GM18511 (cell line): ENCODE measurements at regions not wholly inside any gene's neighbourhood (a gene's known extent, or its start where the extent isn't known, plus 50 kb on each side); places are given as distances from the start of the nearest gene placed in this dataset.
"Not testable (repeated sequence)": the region's sequence is repeated elsewhere in the genome, so short reads cannot be mapped to it uniquely, and the experiment has no call there.

Experiments used
- ATAC-seq: cut with Tn5 transposase; IDR thresholded peaks from one replicate; pipeline ENCODE4 v1.9.1; 2021; ENCODE audit warnings: mild to moderate bottlenecking, moderate library complexity; ENCODE audit not compliant: unreplicated experiment

- ATAC-seq = no peak
These were observed 623.1 kb downstream of the ADCYAP1 start for GRCh38 chr18:1527805-1528204.

GRCh38 chr18:1528447-1528846 lies 623.8 kb downstream of the ADCYAP1 start:
- no peak for ATAC-seq

DNA sequence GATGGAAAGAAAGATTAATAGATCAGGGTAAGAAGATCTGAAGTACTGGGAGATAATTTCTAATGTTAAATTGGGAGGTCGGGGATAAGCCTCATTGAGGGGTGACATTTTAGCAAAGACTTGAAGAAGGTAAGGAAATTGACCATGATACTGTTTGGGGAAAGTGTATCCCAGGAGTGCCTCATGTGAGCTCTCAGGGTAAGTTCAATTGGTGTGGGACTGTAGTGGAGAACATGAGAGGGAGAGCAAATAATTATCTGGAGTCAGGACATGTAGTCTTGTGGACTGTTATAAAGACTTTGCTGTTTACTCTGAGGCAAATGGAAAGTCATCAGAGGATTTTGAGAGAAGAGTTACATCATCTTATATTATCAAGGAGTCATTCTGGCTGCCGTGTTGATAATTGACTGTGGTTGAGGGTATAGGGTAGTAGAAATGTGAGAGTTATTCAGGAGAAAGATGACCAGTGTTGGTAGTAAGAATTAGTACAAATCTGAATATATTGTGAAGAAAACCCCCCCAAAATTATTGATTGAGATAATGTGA lies 624.4 kb downstream of the ADCYAP1 start:
- no peak for ATAC-seq

GRCh38 chr18:1530650-1531049 lies 626.0 kb downstream of the ADCYAP1 start:
- no peak for ATAC-seq

DNA sequence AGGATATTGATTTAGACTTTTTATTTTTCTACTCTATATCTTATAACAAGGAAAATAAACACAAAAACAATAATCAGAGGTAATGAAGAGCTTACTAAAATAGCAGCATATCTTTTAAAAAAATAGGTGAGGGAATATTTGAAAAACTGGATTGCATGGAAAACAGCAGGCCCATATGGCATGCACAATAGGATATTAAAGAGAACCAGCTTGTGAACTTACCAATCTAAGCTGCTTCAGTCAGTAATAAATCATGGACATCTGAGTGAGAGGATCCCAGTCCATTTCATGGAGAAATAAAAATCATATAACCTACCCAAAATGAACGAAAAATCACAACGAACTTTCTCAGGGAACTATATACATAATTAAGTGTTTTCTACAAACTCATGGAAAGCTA lies 634.6 kb downstream of the ADCYAP1 start:
- no peak for ATAC-seq

GRCh38 chr18:1541478-1541877 lies 636.8 kb downstream of the ADCYAP1 start:
- ATAC-seq = no peak

DNA sequence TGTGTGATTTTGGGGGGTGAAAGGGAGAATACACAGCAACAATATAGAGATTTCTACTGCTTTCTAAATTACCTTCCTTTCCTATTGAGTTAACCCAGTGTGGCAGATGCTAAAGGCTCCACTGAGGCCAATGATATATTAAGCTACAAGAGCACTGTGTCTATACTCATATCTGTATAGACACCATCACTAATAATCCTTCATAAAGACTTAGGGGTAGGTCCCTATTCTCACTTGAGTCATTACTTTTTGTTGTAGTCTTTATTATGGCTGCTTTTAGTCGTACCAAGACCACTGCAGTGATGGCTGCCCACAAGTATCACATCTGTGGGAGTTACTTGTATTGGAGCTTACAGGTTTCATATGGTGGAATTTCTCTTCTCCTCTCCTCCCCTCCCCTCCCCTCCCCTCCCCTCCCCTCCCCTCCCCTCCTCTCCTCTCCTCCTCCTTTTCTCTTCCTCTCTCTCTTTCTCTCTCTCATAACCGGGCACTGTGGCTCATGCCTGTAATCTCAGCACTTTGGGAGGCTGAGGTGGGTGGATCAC lies 637.6 kb downstream of the ADCYAP1 start:
- no peak for ATAC-seq

DNA sequence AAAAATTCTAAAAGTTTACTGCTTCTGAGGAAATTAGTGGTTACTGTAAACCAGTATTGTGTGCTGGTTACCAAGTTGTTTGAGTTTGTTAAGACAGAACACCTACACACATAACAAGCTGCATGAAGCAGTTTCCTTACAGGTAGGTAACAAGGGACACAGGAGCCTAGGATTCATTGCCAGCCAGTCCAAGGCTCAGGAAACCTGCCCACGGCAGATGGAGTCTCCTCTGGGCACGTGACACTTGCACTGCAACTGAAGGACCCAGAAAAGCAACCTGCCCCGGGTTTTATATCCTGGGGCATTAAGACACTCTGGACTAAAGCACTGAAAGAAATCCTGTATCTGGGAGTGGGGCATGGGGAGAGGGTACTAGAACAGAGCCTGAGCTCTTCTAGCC lies 639.3 kb downstream of the ADCYAP1 start:
- no peak for ATAC-seq

DNA sequence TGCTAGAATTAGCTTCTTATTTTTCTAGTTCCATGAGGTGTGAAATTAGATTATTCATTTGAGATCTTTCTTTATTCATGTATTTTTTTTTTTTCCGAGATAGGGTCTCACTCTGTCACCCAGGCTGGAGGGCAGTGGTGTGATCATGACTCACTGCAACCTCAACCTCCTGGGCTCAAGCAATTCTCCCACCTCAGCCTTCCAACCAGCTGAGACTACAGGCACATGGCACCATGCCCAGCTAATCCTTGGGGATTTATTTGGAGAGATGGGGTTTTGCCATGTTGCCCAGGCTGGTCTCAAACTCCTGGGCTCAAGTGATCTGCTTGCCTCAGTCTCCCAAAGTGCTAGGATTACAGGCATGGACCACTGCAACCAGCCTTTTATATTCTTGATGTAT lies 653.0 kb downstream of the ADCYAP1 start:
- not testable (repeated sequence) for ATAC-seq

DNA sequence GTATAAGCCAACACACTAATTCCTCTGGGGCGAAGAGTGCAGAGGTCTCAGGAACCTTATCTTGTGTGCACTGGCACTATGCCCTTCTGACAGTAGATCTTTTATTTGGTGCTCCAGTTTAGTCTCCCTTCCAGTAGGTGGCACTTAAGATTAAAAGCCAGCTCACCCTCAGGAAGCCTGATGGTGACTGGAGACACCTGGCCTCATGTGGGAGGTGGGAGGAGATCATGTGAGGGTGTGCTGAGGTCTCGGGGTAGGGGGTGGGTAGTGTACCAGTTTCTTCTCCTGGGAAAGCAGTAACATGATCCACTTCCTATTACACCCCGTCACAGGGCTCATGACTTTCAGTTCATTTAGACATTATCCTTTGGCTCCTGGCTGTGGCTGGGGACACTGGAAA lies 654.9 kb downstream of the ADCYAP1 start:
- ATAC-seq = no peak

DNA sequence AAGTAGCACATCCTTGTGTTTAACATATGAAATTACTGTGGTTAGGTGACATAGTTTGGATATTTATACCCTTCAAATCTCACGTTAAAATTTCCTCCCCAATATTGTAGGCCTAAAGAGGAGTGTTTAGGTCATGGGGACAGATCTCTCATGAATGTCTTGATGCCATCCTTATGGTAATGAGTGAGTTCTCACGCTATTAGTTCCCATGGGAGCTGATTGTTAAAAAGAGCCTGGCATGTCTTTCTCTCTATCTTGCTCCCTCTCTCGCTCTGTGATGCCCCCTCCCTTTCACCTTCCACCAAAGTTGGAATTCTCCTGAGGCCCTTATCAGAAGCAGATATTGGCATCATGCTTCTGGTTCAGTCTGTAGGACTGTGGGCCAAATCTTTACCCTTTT lies 660.1 kb downstream of the ADCYAP1 start:
- no peak for ATAC-seq

- ATAC-seq = no peak
These were observed 666.5 kb downstream of the ADCYAP1 start for GRCh38 chr18:1571206-1571605.

GRCh38 chr18:1573732-1574131 lies 669.1 kb downstream of the ADCYAP1 start:
- ATAC-seq = no peak

GRCh38 chr18:1575084-1575483 lies 670.4 kb downstream of the ADCYAP1 start:
- ATAC-seq = no peak

DNA sequence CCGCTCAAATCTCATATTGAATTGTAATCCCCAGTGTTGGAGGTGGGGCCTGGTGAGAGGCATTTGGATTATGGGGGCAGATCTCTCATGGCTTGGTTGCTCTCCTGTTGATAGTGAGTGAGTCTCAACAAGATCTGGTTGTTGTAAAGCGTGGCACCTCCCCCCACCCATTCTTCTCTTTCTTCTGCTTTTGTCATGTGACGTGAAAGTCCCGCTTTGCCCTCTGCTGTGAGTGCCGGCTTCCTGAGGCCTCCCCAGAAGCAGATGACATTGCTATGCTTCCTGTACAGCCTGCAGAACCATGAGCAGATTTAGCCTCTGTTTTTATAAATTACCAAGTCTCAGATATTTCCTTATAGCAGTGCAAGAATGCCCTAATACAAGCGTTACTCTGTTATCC lies 673.8 kb downstream of the ADCYAP1 start:
- no peak for ATAC-seq

DNA sequence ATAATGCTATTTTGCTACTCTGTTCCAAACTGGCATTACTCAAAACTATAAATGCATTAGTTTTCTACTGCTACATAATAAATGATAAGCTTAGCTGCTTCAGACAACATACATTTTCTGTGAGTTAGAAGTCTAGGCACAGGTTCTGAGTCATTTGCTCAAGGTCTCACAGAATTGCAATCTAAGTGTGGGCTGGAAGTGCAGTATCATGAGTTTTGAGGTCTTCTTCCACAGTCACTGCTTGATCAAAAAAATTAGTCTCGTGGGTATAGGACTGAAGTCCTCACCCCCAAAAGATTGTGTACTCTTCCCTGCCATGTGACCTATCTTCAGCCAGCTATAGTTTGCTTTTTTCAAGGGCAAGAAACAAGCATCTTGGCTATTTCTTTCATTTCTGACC lies 676.9 kb downstream of the ADCYAP1 start:
- no peak for ATAC-seq

DNA sequence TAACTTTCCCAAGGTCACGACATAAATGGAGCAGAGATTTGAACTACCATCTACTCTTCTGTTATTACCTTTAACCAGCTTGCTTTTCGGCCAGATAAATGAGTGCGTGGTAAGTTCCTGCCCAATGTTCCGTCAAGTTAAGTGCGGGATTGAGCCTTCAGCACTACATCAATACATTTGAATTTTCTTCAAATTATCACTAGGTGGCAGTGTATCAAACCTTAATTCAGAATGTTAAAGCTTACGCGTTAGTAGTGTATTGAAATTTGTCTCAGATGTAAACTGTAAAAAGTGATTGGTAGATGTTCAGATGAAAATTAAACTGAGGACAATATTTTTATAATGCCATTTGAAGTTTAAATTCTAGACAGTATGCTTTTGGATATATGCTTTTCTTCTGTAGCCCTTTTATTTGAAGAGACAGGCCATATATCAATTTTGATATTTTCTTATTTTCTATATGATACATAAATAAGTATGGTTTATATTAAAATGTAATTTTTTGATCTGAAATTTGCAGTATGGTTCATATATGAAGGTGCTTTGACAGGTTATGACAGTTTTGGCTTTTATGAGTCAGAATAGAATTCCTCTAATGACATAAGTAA lies 681.3 kb downstream of the ADCYAP1 start:
- peak; percentile 80 for ATAC-seq

DNA sequence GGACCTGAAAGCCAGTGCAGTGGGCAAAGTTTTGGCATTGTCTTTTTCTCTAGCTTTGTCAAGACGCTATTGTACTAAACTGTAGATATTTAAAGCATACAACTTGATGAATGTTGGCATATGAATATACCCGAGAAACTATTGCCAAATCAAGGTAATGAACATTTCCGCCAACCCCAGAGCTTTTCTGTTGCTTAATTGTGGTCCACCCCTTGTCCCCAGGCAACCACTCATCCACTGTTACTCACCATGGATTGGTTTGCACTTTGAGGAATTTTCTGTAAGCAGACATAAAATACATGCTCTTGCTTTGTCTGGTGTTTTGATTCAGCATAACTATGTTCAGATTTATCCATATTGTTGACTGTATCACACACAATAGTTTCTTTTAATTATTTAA lies 688.4 kb downstream of the ADCYAP1 start:
- no peak for ATAC-seq

DNA sequence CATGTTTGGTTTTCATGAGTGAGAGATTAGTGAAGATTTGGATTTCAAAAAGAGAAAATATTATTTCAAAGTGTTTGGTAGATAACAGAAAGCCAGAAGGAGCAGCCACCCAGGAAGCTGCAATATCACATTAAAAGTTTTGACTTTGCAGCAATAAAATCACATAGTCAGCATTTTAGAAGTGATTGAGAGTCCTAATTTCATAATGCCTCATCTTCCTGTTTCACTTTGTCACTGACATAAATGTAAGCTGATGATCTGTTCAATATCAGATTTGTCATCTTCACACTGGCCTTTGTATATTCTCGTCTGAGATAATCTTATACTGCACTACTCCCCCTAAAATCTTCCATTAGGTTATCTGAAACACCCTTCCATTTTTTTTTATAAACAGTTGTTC lies 690.5 kb downstream of the ADCYAP1 start:
- ATAC-seq = no peak

DNA sequence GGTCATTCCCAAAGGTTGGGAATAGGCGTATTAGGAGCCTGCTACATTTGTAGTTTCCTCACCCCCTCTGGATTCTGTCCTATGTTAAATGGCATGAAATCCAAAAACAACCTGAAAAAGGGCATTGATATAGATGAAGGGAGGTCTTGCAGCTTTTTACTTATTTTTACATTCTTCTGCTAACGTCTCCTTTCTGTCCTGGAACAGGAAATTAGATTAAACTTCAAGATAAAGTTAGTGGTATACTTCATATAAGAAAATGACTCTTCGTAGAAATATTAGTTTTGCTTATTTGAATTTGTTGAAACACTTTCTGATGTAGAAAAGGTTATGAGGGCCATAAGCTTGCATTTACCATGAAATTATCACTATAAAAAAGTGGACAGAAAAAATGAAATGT lies 694.5 kb downstream of the ADCYAP1 start:
- no peak for ATAC-seq

GRCh38 chr18:1604751-1605150 lies 700.1 kb downstream of the ADCYAP1 start:
- ATAC-seq = no peak

- ATAC-seq = no peak
These were observed 713.7 kb downstream of the ADCYAP1 start for GRCh38 chr18:1618364-1618763.

DNA sequence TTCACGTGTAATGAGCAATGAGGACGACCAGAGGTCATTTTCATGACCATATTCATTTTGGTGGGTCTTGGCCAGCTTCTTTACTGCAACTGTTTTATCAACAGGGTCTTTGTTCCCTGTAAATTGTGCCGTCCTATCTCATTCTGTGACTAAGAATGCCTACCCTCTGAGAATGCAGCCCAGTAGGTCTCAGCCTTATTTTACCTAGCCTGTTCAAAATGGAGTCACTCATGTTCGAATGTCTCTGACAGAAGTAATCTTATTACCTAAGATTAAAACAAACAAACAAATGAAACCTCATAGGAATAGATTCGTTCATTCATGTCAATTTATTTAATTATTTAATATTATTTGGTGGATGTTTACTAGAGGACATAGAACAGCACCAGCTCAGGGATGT lies 714.8 kb downstream of the ADCYAP1 start:
- no peak for ATAC-seq
